ENCODE measurements at regions not wholly inside any gene's neighbourhood (a gene's known extent, or its start where the extent isn't known, plus 50 kb on each side); places are given as distances from the start of the nearest gene placed in this dataset.

- no peaks in the 10 kb centered on the region for H3K4me1 Mint-ChIP-seq
- DNase-seq = no peak
- H3K27ac Mint-ChIP-seq = no peak overlapping the region
- CTCF ChIA-PET = no interaction called here
- peaks cover 4% of the 10 kb centered on the region for H3K9me3 Mint-ChIP-seq
- no peaks in the 10 kb centered on the region for H3K36me3 Mint-ChIP-seq
- no peak overlapping the region for H3K4me3 Mint-ChIP-seq
- H3K27me3 Mint-ChIP-seq = no peaks in the 10 kb centered on the region
Measured at GRCh38 chr10:44435196-44435595, 50.3 kb upstream of the CXCL12 start.

- H3K9me3 Mint-ChIP-seq = peaks cover 1% of the 10 kb centered on the region
- no peaks in the 10 kb centered on the region for H3K4me1 Mint-ChIP-seq
- no peak overlapping the region for H3K27ac Mint-ChIP-seq
- H3K36me3 Mint-ChIP-seq = no peaks in the 10 kb centered on the region
- DNase-seq = no peak
- H3K27me3 Mint-ChIP-seq = no peaks in the 10 kb centered on the region
- H3K4me3 Mint-ChIP-seq = no peak overlapping the region
- CTCF ChIA-PET = no interaction called here
Measured at GRCh38 chr10:44436240-44436639, 51.3 kb upstream of the CXCL12 start.

GRCh38 chr10:44437840-44438511, 53.1 kb upstream of the CXCL12 start:
- no peaks in the 10 kb centered on the region for H3K27me3 Mint-ChIP-seq
- CTCF ChIA-PET = no interaction called here
- no peaks in the 10 kb centered on the region for H3K4me1 Mint-ChIP-seq
- H3K36me3 Mint-ChIP-seq = no peaks in the 10 kb centered on the region
- H3K9me3 Mint-ChIP-seq = peaks cover 1% of the 10 kb centered on the region
- no peak overlapping the region for H3K4me3 Mint-ChIP-seq
- no peak overlapping the region for H3K27ac Mint-ChIP-seq
- DNase-seq = no peak

GRCh38 chr10:44439239-44439957, 54.5 kb upstream of the CXCL12 start:
- no peaks in the 10 kb centered on the region for H3K4me1 Mint-ChIP-seq
- no peak for DNase-seq
- H3K27ac Mint-ChIP-seq = no peak overlapping the region
- CTCF ChIA-PET = no interaction called here
- peaks cover 1% of the 10 kb centered on the region for H3K9me3 Mint-ChIP-seq
- no peaks in the 10 kb centered on the region for H3K36me3 Mint-ChIP-seq
- H3K4me3 Mint-ChIP-seq = no peak overlapping the region
- no peaks in the 10 kb centered on the region for H3K27me3 Mint-ChIP-seq

GRCh38 chr10:44439958-44440244, 55.0 kb upstream of the CXCL12 start:
- CTCF ChIA-PET = no interaction called here
- peaks cover 2% of the 10 kb centered on the region for H3K9me3 Mint-ChIP-seq
- no peaks in the 10 kb centered on the region for H3K36me3 Mint-ChIP-seq
- H3K4me1 Mint-ChIP-seq = no peaks in the 10 kb centered on the region
- H3K4me3 Mint-ChIP-seq = no peak overlapping the region
- H3K27ac Mint-ChIP-seq = no peak overlapping the region
- no peaks in the 10 kb centered on the region for H3K27me3 Mint-ChIP-seq
- DNase-seq = no peak

GRCh38 chr10:44457259-44457658, 72.4 kb upstream of the CXCL12 start:
- Mint-ChIP-seq H3K4me3 (no peak overlapping the region), H3K27ac (no peak overlapping the region), H3K9me3 (no peaks in the 10 kb centered on the region), H3K4me1 (no peaks in the 10 kb centered on the region), H3K36me3 (no peaks in the 10 kb centered on the region), H3K27me3 (no peaks in the 10 kb centered on the region)
- CTCF ChIA-PET = no interaction called here
- DNase-seq = no peak

GRCh38 chr10:44458671-44459413, 73.9 kb upstream of the CXCL12 start:
- no peaks in the 10 kb centered on the region for H3K27me3 Mint-ChIP-seq
- DNase-seq = no peak
- H3K4me3 Mint-ChIP-seq = no peak overlapping the region
- H3K9me3 Mint-ChIP-seq = no peaks in the 10 kb centered on the region
- CTCF ChIA-PET = no interaction called here
- no peaks in the 10 kb centered on the region for H3K36me3 Mint-ChIP-seq
- no peaks in the 10 kb centered on the region for H3K4me1 Mint-ChIP-seq
- H3K27ac Mint-ChIP-seq = no peak overlapping the region

GRCh38 chr10:44459671-44460070, 74.8 kb upstream of the CXCL12 start:
- no peaks in the 10 kb centered on the region for H3K36me3 Mint-ChIP-seq
- H3K27ac Mint-ChIP-seq = no peak overlapping the region
- H3K27me3 Mint-ChIP-seq = no peaks in the 10 kb centered on the region
- H3K9me3 Mint-ChIP-seq = no peaks in the 10 kb centered on the region
- no peak overlapping the region for H3K4me3 Mint-ChIP-seq
- DNase-seq = no peak
- no peaks in the 10 kb centered on the region for H3K4me1 Mint-ChIP-seq
- CTCF ChIA-PET = no interaction called here

GRCh38 chr10:44460416-44460815, 75.5 kb upstream of the CXCL12 start:
- CTCF ChIA-PET = no interaction called here
- Mint-ChIP-seq H3K36me3 (no peaks in the 10 kb centered on the region), H3K4me1 (no peaks in the 10 kb centered on the region), H3K9me3 (no peaks in the 10 kb centered on the region), H3K27ac (no peak overlapping the region), H3K4me3 (no peak overlapping the region), H3K27me3 (peaks cover under 1% of the 10 kb centered on the region)
- DNase-seq = no peak

- no peaks in the 10 kb centered on the region for H3K36me3 Mint-ChIP-seq
- DNase-seq = no peak
- H3K4me1 Mint-ChIP-seq = no peaks in the 10 kb centered on the region
- H3K27ac Mint-ChIP-seq = no peak overlapping the region
- H3K9me3 Mint-ChIP-seq = no peaks in the 10 kb centered on the region
- CTCF ChIA-PET = no interaction called here
- H3K27me3 Mint-ChIP-seq = peaks cover 5% of the 10 kb centered on the region
- no peak overlapping the region for H3K4me3 Mint-ChIP-seq
Measured at GRCh38 chr10:44462338-44462914, 77.5 kb upstream of the CXCL12 start.

- no peaks in the 10 kb centered on the region for H3K9me3 Mint-ChIP-seq
- CTCF ChIA-PET = no interaction called here
- no peak for DNase-seq
- no peaks in the 10 kb centered on the region for H3K36me3 Mint-ChIP-seq
- H3K4me1 Mint-ChIP-seq = no peaks in the 10 kb centered on the region
- H3K27me3 Mint-ChIP-seq = peaks cover 5% of the 10 kb centered on the region
- H3K4me3 Mint-ChIP-seq = no peak overlapping the region
- H3K27ac Mint-ChIP-seq = no peak overlapping the region
Measured at GRCh38 chr10:44463511-44464121, 78.7 kb upstream of the CXCL12 start.

- H3K27me3 Mint-ChIP-seq = peaks cover 5% of the 10 kb centered on the region
- H3K4me1 Mint-ChIP-seq = no peaks in the 10 kb centered on the region
- CTCF ChIA-PET = no interaction called here
- no peaks in the 10 kb centered on the region for H3K36me3 Mint-ChIP-seq
- peaks cover 1% of the 10 kb centered on the region for H3K9me3 Mint-ChIP-seq
- no peak for DNase-seq
- H3K27ac Mint-ChIP-seq = no peak overlapping the region
- no peak overlapping the region for H3K4me3 Mint-ChIP-seq
Measured at GRCh38 chr10:44464503-44464902, 79.6 kb upstream of the CXCL12 start.

- H3K27me3 Mint-ChIP-seq = peaks cover 5% of the 10 kb centered on the region
- no peaks in the 10 kb centered on the region for H3K4me1 Mint-ChIP-seq
- no peaks in the 10 kb centered on the region for H3K36me3 Mint-ChIP-seq
- CTCF ChIA-PET = no interaction called here
- DNase-seq = no peak
- H3K4me3 Mint-ChIP-seq = no peak overlapping the region
- H3K27ac Mint-ChIP-seq = no peak overlapping the region
- H3K9me3 Mint-ChIP-seq = peaks cover 4% of the 10 kb centered on the region
Measured at GRCh38 chr10:44465401-44466115, 80.7 kb upstream of the CXCL12 start.

- no peak overlapping the region for H3K4me3 Mint-ChIP-seq
- H3K27ac Mint-ChIP-seq = no peak overlapping the region
- no peak for DNase-seq
- no peaks in the 10 kb centered on the region for H3K36me3 Mint-ChIP-seq
- H3K27me3 Mint-ChIP-seq = peaks cover 5% of the 10 kb centered on the region
- H3K4me1 Mint-ChIP-seq = no peaks in the 10 kb centered on the region
- peaks cover 4% of the 10 kb centered on the region for H3K9me3 Mint-ChIP-seq
- CTCF ChIA-PET = no interaction called here
Measured at GRCh38 chr10:44466236-44466635, 81.3 kb upstream of the CXCL12 start.
